H9 (cell line): ENCODE measurements at regions not wholly inside any gene's neighbourhood (a gene's known extent, or its start where the extent isn't known, plus 50 kb on each side); places are given as distances from the start of the nearest gene placed in this dataset.

Experiments
- DNase-seq: peaks from one replicate; pipeline ENCODE4 v3.0.0-alpha.2; 2017
- H2AFZ ChIP-seq: one replicate; pipeline ENCODE4 v1.6.1; 2013; ENCODE audit warnings: mild to moderate bottlenecking, low read length, control low read depth, moderate library complexity
- H2AK5ac ChIP-seq: 2 replicates; pipeline ENCODE4 v1.6.1; 2013; ENCODE audit warnings: low read length, control low read depth, mixed read lengths; ENCODE audit not compliant: insufficient read length
- H2BK120ac ChIP-seq: one replicate; pipeline ENCODE4 v1.6.1; 2013; ENCODE audit warnings: low read depth, mild to moderate bottlenecking, low read length, control low read depth, inconsistent platforms; ENCODE audit not compliant: poor library complexity, severe bottlenecking
- H2BK12ac ChIP-seq: 2 replicates; pipeline ENCODE4 v1.6.1; 2013; ENCODE audit warnings: low read length, control low read depth, mixed read lengths, low read depth; ENCODE audit not compliant: insufficient read length
- H2BK15ac ChIP-seq: 2 replicates; pipeline ENCODE4 v1.6.1; 2013; ENCODE audit warnings: low read depth, low read length, control low read depth
- H2BK20ac ChIP-seq: one replicate; pipeline ENCODE4 v1.6.1; 2013; ENCODE audit warnings: low read depth, mild to moderate bottlenecking, low read length, control low read depth, inconsistent platforms; ENCODE audit not compliant: poor library complexity, severe bottlenecking
- H2BK5ac ChIP-seq: 2 replicates; pipeline ENCODE4 v1.6.1; 2013; ENCODE audit warnings: low read length, control low read depth, mixed read lengths; ENCODE audit not compliant: insufficient read length
- H3K14ac ChIP-seq: 2 replicates; pipeline ENCODE4 v1.6.1; 2013; ENCODE audit warnings: low read length, control low read depth; ENCODE audit not compliant: insufficient read depth
- H3K18ac ChIP-seq: 2 replicates; pipeline ENCODE4 v1.6.1; 2013; ENCODE audit warnings: low read depth, mild to moderate bottlenecking, mixed read lengths, low read length, control low read depth; ENCODE audit not compliant: insufficient read length
- H3K23ac ChIP-seq: 2 replicates; pipeline ENCODE4 v1.6.1; 2013; ENCODE audit warnings: low read length, control low read depth, mixed read lengths, low read depth; ENCODE audit not compliant: insufficient read length
- H3K23me2 ChIP-seq: 2 replicates; pipeline ENCODE4 v1.6.1; 2013; ENCODE audit warnings: low read depth, mild to moderate bottlenecking, mixed read lengths, low read length, control low read depth; ENCODE audit not compliant: insufficient read length, poor library complexity, severe bottlenecking
- H3K27ac ChIP-seq: 2 replicates; pipeline ENCODE4 v1.5.1; 2013; ENCODE audit warnings: low read length, control low read depth, mixed read lengths, low read depth; ENCODE audit not compliant: insufficient read length
- H3K27me3 ChIP-seq: 2 replicates; pipeline ENCODE4 v1.6.1; 2013; ENCODE audit warnings: low read length, control low read depth, inconsistent platforms; ENCODE audit not compliant: insufficient read depth
- H3K4ac ChIP-seq: 2 replicates; pipeline ENCODE4 v1.6.1; 2013; ENCODE audit warnings: low read depth, mild to moderate bottlenecking, control low read depth, inconsistent platforms, low read length, moderate library complexity
- H3K4me1 ChIP-seq: 2 replicates; pipeline ENCODE4 v1.6.1; 2013; ENCODE audit warnings: low read length, control low read depth, inconsistent platforms; ENCODE audit not compliant: insufficient read depth
- H3K4me2 ChIP-seq: 2 replicates; pipeline ENCODE4 v1.6.1; 2013; ENCODE audit warnings: low read length, control low read depth, mixed read lengths; ENCODE audit not compliant: insufficient read length, insufficient read depth
- H3K56ac ChIP-seq: 2 replicates; pipeline ENCODE4 v1.6.1; 2013; ENCODE audit warnings: low read depth, mild to moderate bottlenecking, mixed read lengths, low read length, control low read depth; ENCODE audit not compliant: insufficient read length
- H3K79me1 ChIP-seq: 2 replicates; pipeline ENCODE4 v1.6.1; 2013; ENCODE audit warnings: low read depth, mild to moderate bottlenecking, moderate library complexity, low read length, control low read depth, inconsistent platforms; ENCODE audit not compliant: insufficient read depth, poor library complexity, severe bottlenecking
- H3K79me2 ChIP-seq: 2 replicates; pipeline ENCODE4 v1.6.1; 2013; ENCODE audit warnings: low read length, control low read depth, inconsistent platforms; ENCODE audit not compliant: insufficient read depth
- H3K9ac ChIP-seq: 2 replicates; pipeline ENCODE4 v1.6.1; 2013; ENCODE audit warnings: low read length, control low read depth, mixed read lengths; ENCODE audit not compliant: insufficient read length; ENCODE audit errors: extremely low read depth
- H3K9me3 ChIP-seq: one replicate; pipeline ENCODE4 v1.6.1; 2013; ENCODE audit warnings: low read depth, low read length, inconsistent platforms; ENCODE audit not compliant: control insufficient read depth
- H3T11ph ChIP-seq: one replicate; pipeline ENCODE4 v1.6.1; 2013; ENCODE audit warnings: mild to moderate bottlenecking, low read length, control low read depth, inconsistent platforms
- H4K20me1 ChIP-seq: one replicate; pipeline ENCODE4 v1.6.1; 2013; ENCODE audit not compliant: control insufficient read depth, insufficient read length, insufficient read depth
- H4K5ac ChIP-seq: 2 replicates; pipeline ENCODE4 v1.6.1; 2013; ENCODE audit warnings: low read depth, mild to moderate bottlenecking, mixed read lengths, low read length, control low read depth; ENCODE audit not compliant: insufficient read length
- H4K8ac ChIP-seq: replicated peaks from 2 replicates; pipeline ENCODE4 v1.6.1; 2013; ENCODE audit warnings: low read length, control low read depth, mixed read lengths, low read depth; ENCODE audit not compliant: insufficient read length
- H4K91ac ChIP-seq: 2 replicates; pipeline ENCODE4 v1.6.1; 2013; ENCODE audit warnings: low read depth, mild to moderate bottlenecking, moderate library complexity, mixed read lengths, low read length, control low read depth; ENCODE audit not compliant: insufficient read length
- H3K27ac Mint-ChIP-seq, 3 experiments: 2 replicates in 2 of 3; 3 replicates in 1 of 3; pipeline ENCODE4 v1.8.0; 2020 to 2021; ENCODE audit warnings: mixed read lengths in 3 of 3, mild to moderate bottlenecking in 1 of 3, moderate library complexity in 1 of 3
- H3K27me3 Mint-ChIP-seq: 2 replicates; pipeline ENCODE4 v1.8.0; 2021; ENCODE audit warnings: low read depth, mild to moderate bottlenecking, moderate library complexity, mixed read lengths
- H3K36me3 Mint-ChIP-seq, 3 experiments: 2 replicates in 2 of 3; 3 replicates in 1 of 3; pipeline ENCODE4 v1.8.0; 2020 to 2021; ENCODE audit warnings: low read depth in 3 of 3, mixed read lengths in 3 of 3; ENCODE audit not compliant: insufficient read depth in 1 of 3
- H3K4me1 Mint-ChIP-seq, 2 experiments: 2 replicates each; pipeline ENCODE4 v1.8.0; 2020; ENCODE audit warnings: mixed read lengths in 2 of 2
- H3K4me3 Mint-ChIP-seq, 2 experiments: 2 replicates in 1 of 2; 3 replicates in 1 of 2; pipeline ENCODE4 v1.8.0; 2020 to 2021; ENCODE audit warnings: mild to moderate bottlenecking in 2 of 2, mixed read lengths in 2 of 2, moderate library complexity in 1 of 2
- H3K9me3 Mint-ChIP-seq, 2 experiments: 2 replicates in 1 of 2; 3 replicates in 1 of 2; pipeline ENCODE4 v1.8.0; 2020; ENCODE audit warnings: mild to moderate bottlenecking in 2 of 2, mixed read lengths in 2 of 2, moderate library complexity in 1 of 2
- WGBS: extraction: QIAGEN DNeasy Blood & Tissue Kit; methylation state at CpG from one replicate; pipeline ENCODE4 v1.1.7; 2013; ENCODE audit warnings: missing lambda C conversion rate, low lambda C conversion rate, mixed read lengths; ENCODE audit not compliant: insufficient read length; ENCODE audit errors: extremely low coverage; 5-methylcytosine and 5-hydroxymethylcytosine counted together
- TF ChIP-seq, protein P1 (sequence below): fragments of 200-600 bp; sonication (generic); conservative IDR thresholded peaks from 3 replicates; pipeline ENCODE4 v1.8.0; 2021; ENCODE audit warnings: antibody characterized with exemption, mild to moderate bottlenecking

DNA sequence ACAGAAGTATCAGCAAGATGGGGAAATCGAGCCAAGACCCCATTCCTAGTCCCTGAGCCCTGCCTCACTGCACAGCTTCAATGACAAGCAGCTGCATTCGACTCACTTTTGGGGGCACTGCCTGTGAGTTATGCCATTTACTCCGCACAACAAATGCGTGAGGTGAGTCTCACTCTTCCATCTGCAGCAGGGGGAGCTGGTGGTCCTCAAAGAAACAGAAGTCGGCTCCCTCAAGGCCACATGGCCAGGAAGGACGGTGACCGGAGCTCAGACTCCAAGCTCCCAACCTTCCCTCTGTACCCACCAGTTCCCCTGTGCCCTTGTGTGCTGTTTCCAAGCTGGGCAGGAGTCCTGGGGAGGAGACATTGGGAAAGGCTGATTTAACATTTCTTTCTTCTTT is 127.7 kb upstream of the IQSEC1 start:
- H3K27me3 ChIP-seq = no peaks in the 10 kb centered on the region
- no CpG with 5 or more reads among the region's 7 CpGs for WGBS
- no peaks in the 10 kb centered on the region for H3K79me1 ChIP-seq

More for the DNA sequence above, 127.7 kb upstream of the IQSEC1 start:
- no peak overlapping the region for H3K14ac ChIP-seq
- no peaks in the 10 kb centered on the region; the same call in 1 of the 2 replicates for H3K4me1 ChIP-seq
- Mint-ChIP-seq H3K4me1 (peaks cover 14 to 18% of the 10 kb centered on the region in 2 experiments), H3K27ac (no peak overlapping the region; a peak in 2 of 7 replicates), H3K36me3 (no peaks in the 10 kb centered on the region), H3K9me3 (no peaks in the 10 kb centered on the region; a peak in 1 of 5 replicates), H3K27me3 (no peaks in the 10 kb centered on the region; the same call in 1 of the 2 replicates), H3K4me3 (no peak overlapping the region)
- H2BK120ac ChIP-seq = no peak overlapping the region
- no peak overlapping the region for H4K8ac ChIP-seq
- no peak overlapping the region for H2BK12ac ChIP-seq
- H3K23ac ChIP-seq = no peak overlapping the region
- no peaks in the 10 kb centered on the region for H3K9me3 ChIP-seq
- H4K5ac ChIP-seq = no peak overlapping the region
- no peak overlapping the region for H2AK5ac ChIP-seq
- no peak overlapping the region for H3K4ac ChIP-seq
- H3T11ph ChIP-seq = no peak overlapping the region
- peak; percentile 59 for DNase-seq
- TF ChIP-seq, protein P1, sequence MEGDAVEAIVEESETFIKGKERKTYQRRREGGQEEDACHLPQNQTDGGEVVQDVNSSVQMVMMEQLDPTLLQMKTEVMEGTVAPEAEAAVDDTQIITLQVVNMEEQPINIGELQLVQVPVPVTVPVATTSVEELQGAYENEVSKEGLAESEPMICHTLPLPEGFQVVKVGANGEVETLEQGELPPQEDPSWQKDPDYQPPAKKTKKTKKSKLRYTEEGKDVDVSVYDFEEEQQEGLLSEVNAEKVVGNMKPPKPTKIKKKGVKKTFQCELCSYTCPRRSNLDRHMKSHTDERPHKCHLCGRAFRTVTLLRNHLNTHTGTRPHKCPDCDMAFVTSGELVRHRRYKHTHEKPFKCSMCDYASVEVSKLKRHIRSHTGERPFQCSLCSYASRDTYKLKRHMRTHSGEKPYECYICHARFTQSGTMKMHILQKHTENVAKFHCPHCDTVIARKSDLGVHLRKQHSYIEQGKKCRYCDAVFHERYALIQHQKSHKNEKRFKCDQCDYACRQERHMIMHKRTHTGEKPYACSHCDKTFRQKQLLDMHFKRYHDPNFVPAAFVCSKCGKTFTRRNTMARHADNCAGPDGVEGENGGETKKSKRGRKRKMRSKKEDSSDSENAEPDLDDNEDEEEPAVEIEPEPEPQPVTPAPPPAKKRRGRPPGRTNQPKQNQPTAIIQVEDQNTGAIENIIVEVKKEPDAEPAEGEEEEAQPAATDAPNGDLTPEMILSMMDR = peak; percentile 62
- H3K4me2 ChIP-seq = no peak overlapping the region
- no peaks in the 10 kb centered on the region for H3K23me2 ChIP-seq
- H2BK20ac ChIP-seq = no peak overlapping the region
- no peak overlapping the region for H2AFZ ChIP-seq
- no peak overlapping the region for H3K56ac ChIP-seq
- no peaks in the 10 kb centered on the region for H3K79me2 ChIP-seq
- H3K27ac ChIP-seq = no peak overlapping the region
- H4K20me1 ChIP-seq = no peaks in the 10 kb centered on the region
- H3K9ac ChIP-seq = no peak overlapping the region
- H3K18ac ChIP-seq = no peak overlapping the region
- H2BK15ac ChIP-seq = no peak overlapping the region
- no peak overlapping the region for H2BK5ac ChIP-seq
- H4K91ac ChIP-seq = no peak overlapping the region
